ENCODE measurements at regions not wholly inside any gene's neighbourhood (a gene's known extent, or its start where the extent isn't known, plus 50 kb on each side); places are given as distances from the start of the nearest gene placed in this dataset.

DNA sequence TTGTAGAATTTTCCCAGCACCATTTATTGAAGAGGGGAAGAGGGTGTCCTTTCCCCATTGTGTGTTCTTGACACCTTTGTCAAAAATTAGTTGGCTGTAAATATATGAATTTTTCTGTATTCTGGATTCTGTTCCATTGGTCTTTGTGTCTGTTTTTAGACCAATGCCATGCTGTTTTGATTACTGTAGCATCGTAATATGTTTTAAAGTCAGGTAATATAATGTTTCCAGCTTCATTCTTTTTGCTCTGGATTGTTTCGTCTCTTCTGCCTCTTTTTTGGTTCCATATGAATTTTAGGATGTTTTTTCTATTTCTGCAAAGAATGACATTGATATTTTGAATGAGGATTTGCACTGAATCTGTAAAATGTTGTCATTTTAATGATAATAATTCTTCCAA lies 331.9 kb upstream of the RGS6 start:
- no peak overlapping the region for H3K4me3 ChIP-seq
- H3K36me3 ChIP-seq = no peaks in the 10 kb centered on the region
- 96% methylated on average over 2 of the region's 2 CpGs for whole genome bisulfite sequencing
- intact Hi-C loops (cut with DNase I) = no loop called here
- no peak for DNase-seq (ENCODE audit: extremely low spot score)
- no peak overlapping the region for H3K27ac ChIP-seq (replicated peaks in 1 of 4)
- H3K9me3 ChIP-seq = peaks cover 0 to 14% (median 9%) of the 10 kb centered on the region in 4 donors
- H3K4me1 ChIP-seq = peaks cover 0 to 7% (median 2%) of the 10 kb centered on the region in 4 donors
- TF ChIP-seq POLR2AphosphoS5 (IDR thresholded peaks at IDR 0.05) (no peak), EP300 (IDR thresholded peaks at IDR 0.05) (no peak), POLR2A (IDR thresholded peaks at IDR 0.05; ENCODE audit: low read depth) (no peak), CTCF (IDR thresholded peaks at IDR 0.05) (no peak)
- no peaks in the 10 kb centered on the region for H3K27me3 ChIP-seq

- H3K36me3 ChIP-seq = no peaks in the 10 kb centered on the region
- no peak for DNase-seq (ENCODE audit: extremely low spot score)
- TF ChIP-seq CTCF (IDR thresholded peaks at IDR 0.05) (no peak), POLR2AphosphoS5 (IDR thresholded peaks at IDR 0.05) (no peak), POLR2A (IDR thresholded peaks at IDR 0.05; ENCODE audit: low read depth) (no peak), EP300 (IDR thresholded peaks at IDR 0.05) (no peak)
- intact Hi-C loops (cut with DNase I) = no loop called here
- peaks cover 0 to 13% (median 0%) of the 10 kb centered on the region in 4 donors for H3K4me1 ChIP-seq
- H3K9me3 ChIP-seq = peaks cover 0 to 14% (median 9%) of the 10 kb centered on the region in 4 donors
- H3K27ac ChIP-seq (replicated peaks in 1 of 4) = no peak overlapping the region
- no peak overlapping the region for H3K4me3 ChIP-seq
- H3K27me3 ChIP-seq = no peaks in the 10 kb centered on the region
- 100% methylated on average over 5 of the region's 5 CpGs for WGBS
Observed at GRCh38 chr14:71602524-71602923, 329.7 kb upstream of the RGS6 start.

DNA sequence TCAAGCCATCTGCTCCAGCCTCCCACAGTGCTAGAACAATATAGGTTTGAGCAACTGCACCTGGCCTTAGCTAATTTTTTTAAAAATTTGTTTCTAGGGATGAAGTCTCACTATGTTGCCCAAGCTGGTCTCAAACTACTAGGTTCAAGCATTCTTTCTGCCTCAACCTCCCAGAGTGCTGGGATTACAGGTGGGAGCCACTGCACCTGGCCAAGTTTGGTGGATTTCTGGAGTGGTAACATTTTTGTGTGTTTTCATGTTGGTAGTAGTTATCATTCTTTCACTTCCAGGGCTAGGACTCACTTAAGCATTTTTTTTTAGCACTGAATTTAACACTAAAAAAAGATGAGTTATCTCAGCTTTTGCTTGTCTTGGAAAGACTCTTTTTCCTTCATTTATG lies 328.0 kb upstream of the RGS6 start:
- H3K36me3 ChIP-seq = no peaks in the 10 kb centered on the region
- intact Hi-C loops (cut with DNase I) = no loop called here

DNA sequence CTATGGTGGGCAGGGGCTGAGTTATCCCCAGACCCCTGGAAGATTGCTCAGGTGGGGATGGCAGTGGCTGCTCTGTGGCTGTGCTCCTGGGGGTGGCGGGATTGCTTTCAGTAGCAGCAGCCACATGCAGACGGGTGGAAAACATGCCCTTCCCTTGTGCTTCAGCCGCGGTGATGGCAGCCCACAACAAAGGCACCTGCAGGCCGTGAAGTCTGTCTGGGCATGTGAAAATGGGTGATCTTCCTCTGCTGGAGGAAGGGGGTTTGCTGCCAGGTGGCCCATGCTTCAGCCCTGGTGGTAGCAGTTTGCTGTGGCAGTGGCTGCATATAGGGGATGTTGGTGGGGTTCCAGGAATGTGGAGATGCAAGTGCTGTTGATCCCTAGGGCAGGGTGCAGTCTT lies 326.2 kb upstream of the RGS6 start:
- DNase-seq (ENCODE audit: extremely low spot score) = no peak
- H3K27ac ChIP-seq (replicated peaks in 1 of 4) = no peak overlapping the region
- no peaks in the 10 kb centered on the region for H3K36me3 ChIP-seq
- no peak for TF ChIP-seq POLR2A (IDR thresholded peaks at IDR 0.05; ENCODE audit: low read depth)
- no peak for TF ChIP-seq POLR2AphosphoS5 (IDR thresholded peaks at IDR 0.05)
- no peak for TF ChIP-seq EP300 (IDR thresholded peaks at IDR 0.05)
- TF ChIP-seq CTCF (IDR thresholded peaks at IDR 0.05) = no peak
- H3K9me3 ChIP-seq = peaks cover 0 to 1% (median 0%) of the 10 kb centered on the region in 4 donors
- H3K4me1 ChIP-seq = peaks cover 0 to 18% (median 4%) of the 10 kb centered on the region in 4 donors
- 100% methylated on average over 4 of the region's 5 CpGs for WGBS
- no peak overlapping the region for H3K4me3 ChIP-seq
- intact Hi-C loops (cut with DNase I) = no loop called here
- no peaks in the 10 kb centered on the region for H3K27me3 ChIP-seq

More for the DNA sequence above, 328.0 kb upstream of the RGS6 start:
- peaks cover 0 to 13% (median 0%) of the 10 kb centered on the region in 4 donors for H3K4me1 ChIP-seq
- H3K27me3 ChIP-seq = no peaks in the 10 kb centered on the region
- H3K9me3 ChIP-seq = peaks cover 0 to 14% (median 9%) of the 10 kb centered on the region in 4 donors
- no peak for TF ChIP-seq CTCF (IDR thresholded peaks at IDR 0.05)
- no peak for TF ChIP-seq EP300 (IDR thresholded peaks at IDR 0.05)
- TF ChIP-seq POLR2AphosphoS5 (IDR thresholded peaks at IDR 0.05) = no peak
- TF ChIP-seq POLR2A (IDR thresholded peaks at IDR 0.05; ENCODE audit: low read depth) = no peak
- H3K27ac ChIP-seq (replicated peaks in 1 of 4) = no peak overlapping the region
- no peak for DNase-seq (ENCODE audit: extremely low spot score)
- H3K4me3 ChIP-seq = no peak overlapping the region

GRCh38 chr14:71606575-71606974 lies 325.7 kb upstream of the RGS6 start:
- Histone ChIP-seq H3K27me3 (no peaks in the 10 kb centered on the region), H3K36me3 (no peaks in the 10 kb centered on the region), H3K27ac (replicated peaks in 1 of 4) (no peak overlapping the region), H3K9me3 (no peaks in the 10 kb centered on the region), H3K4me3 (no peak overlapping the region), H3K4me1 (peaks cover 0 to 21% (median 4%) of the 10 kb centered on the region in 4 donors)
- WGBS = 88% methylated on average over 5 of the region's 5 CpGs
- intact Hi-C loops (cut with DNase I) = no loop called here
- TF ChIP-seq POLR2A (IDR thresholded peaks at IDR 0.05; ENCODE audit: low read depth) (no peak), CTCF (IDR thresholded peaks at IDR 0.05) (no peak), EP300 (IDR thresholded peaks at IDR 0.05) (no peak), POLR2AphosphoS5 (IDR thresholded peaks at IDR 0.05) (no peak)
- DNase-seq (ENCODE audit: extremely low spot score) = no peak

Measured in esophagus muscularis mucosa (tissue), 4 donors.